ENCODE measurements at regions not wholly inside any gene's neighbourhood (a gene's known extent, or its start where the extent isn't known, plus 50 kb on each side); places are given as distances from the start of the nearest gene placed in this dataset.
"Not testable (repeated sequence)": the region's sequence is repeated elsewhere in the genome, so short reads cannot be mapped to it uniquely, and the experiment has no call there.

DNA sequence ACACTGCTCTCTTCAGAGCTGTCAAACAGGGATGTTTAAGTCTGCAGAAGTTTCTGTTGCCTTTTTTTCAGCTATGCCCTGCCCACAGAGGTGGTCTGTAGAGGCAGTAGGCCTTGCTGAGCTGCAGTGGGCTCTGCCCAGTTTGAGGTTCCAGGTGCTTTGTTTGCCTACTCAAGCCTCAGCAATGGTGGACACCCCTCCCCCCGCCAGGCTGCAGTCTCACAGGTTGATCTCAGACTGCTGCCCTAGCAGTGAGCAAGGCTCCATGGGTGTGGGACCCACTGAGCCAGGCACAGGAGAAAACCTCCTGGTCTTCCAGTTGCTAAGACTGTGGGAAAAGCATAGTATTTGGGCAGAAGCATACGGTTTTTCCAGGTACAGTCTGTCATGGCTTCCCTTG is 338.8 kb upstream of the NDST4 start:
- in situ Hi-C loops (cut with HindIII; ENCODE audit: low pct_ligation_motif_present, low pct_unique_long_range_greater_than_20kb, low sequenced_read_pairs); DNase-seq: not testable (repeated sequence)

DNA sequence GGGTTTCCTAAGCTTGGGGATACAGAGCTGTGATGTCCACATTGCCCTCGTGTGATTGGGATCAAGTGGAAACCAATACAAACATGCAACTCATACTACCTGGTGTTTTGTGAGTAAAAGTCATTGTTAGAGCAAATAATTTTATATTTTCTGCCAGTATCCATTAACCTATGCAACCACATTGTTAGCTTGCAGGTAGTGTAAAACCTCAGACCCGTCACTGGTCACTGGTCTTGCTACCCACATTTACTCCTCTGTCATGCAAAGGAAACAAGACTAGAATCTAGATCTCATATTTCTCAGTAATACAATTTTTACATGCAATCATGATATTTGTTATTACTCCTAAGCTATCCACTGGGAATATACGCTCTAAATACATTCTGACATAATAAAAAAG is 324.3 kb upstream of the NDST4 start:
- in situ Hi-C loops (cut with HindIII; ENCODE audit: low pct_ligation_motif_present, low pct_unique_long_range_greater_than_20kb, low sequenced_read_pairs): no loop called here

DNA sequence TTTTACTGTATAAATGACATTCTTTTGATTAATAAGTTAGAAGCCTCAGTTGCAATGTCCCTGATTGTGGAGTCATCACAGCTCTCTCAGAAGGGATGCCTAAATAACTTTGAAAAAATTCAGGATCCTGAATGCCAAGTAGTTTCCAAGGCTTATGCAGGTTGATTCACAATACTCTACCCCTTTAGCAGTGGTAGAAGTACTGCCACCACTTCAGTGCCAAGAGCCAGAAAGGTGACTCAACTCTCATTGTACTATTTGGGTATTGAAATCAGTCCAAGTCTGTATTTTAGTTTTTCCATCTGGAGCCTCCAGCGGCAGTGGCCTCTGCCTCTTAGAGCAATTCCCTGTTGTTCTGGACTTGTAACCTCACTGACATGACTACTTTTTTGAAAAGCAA is 320.1 kb upstream of the NDST4 start:
- in situ Hi-C loops (cut with HindIII; ENCODE audit: low pct_ligation_motif_present, low pct_unique_long_range_greater_than_20kb, low sequenced_read_pairs): no loop called here
- no peak for DNase-seq

More for the DNA sequence above, 324.3 kb upstream of the NDST4 start:
- no peak for DNase-seq

DNA sequence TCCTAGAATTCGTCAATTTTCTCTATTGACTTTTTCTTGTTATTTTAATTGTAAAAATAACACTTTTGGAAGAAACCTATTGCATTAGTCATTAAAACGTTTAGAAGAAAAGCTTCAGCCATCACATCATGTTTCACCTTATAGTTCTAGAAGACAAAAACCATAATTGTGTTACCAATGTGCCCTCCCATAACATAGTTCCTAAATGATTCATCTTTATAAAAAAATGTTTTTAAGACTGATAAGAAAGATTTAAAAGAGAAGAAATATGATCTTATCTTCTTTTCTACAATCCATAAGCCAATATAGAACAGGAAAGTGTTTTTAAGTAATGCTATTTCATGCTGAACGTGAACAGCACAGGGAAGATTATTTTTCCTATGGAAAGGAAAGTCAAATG is 316.6 kb upstream of the NDST4 start:
- in situ Hi-C loops (cut with HindIII; ENCODE audit: low pct_ligation_motif_present, low pct_unique_long_range_greater_than_20kb, low sequenced_read_pairs): no loop called here
- no peak for DNase-seq

DNA sequence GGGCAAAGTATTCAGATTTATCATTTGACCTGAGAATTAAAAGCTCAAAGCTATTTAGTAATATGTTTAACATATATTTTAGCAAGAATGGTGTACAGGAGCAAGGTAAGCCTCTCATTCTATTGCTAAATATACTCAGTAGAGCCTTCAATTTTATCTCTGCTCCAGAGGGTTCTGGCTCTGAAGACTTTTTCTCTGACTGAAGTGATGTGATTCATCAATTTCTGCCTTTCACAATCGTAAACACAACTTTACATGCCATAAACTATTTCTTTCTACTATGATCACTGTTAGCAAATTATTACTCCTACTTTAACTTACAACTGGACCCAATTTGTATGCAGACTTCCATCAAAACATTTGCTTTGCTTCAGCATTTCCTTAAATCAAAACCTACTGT is 315.0 kb upstream of the NDST4 start:
- no peak for DNase-seq
- in situ Hi-C loops (cut with HindIII; ENCODE audit: low pct_ligation_motif_present, low pct_unique_long_range_greater_than_20kb, low sequenced_read_pairs): no loop called here

DNA sequence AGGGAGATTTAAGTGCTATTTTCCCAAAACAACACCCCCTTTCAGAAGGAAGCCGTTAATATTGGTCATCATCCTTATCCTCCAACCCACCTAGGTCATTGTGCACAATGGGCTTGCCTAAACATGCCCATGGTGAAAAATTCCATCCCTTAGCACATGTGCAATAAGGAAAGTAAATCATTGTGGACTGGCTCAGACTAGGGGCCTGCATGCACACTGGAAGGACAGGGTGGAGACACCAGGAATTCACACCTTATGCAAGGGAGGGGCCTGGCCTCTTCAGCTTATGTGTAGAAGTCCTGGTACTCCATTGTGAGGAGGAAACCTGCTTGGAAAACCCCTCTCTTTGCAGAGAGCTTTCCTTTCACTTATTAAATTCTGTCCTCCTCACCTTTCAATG is 311.4 kb upstream of the NDST4 start:
- no peak for DNase-seq

DNA sequence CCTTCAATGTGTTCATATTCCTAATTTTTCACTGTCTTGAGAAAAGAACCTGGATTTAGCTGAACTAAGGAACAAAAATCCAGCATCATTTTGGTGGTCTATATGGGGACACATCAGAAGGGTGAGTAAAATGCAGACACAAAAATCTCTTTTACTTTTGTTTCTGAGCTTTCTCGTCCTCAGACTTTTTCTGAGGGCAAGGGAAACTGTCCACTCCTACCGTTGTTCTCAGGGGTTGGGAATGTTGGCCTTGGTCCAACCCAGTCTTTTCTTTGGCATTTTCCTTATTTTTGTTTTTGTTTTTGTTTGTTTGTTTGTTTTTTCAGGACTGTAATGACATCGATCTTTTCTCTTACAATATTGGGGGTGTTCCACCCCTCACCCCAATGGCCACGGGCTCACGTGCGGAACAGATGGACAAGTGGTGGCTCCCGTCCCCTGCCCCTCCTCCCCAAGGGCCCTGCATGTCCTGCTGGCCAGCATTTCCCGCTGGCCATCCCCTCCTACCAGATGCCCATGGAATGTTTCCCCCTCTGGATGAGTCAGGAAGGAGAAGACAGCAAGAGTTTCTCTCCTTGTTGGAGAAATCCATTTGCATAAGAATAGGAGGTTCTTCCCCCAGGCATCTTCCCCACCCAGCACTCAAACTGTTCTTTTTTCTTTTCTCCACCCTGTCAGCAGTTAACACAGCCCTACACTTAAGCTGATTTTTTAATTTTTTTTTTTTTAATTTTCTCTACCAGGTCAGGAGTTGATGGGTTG is 305.4 kb upstream of the NDST4 start:
- no peak for DNase-seq
- in situ Hi-C loops (cut with HindIII; ENCODE audit: low pct_ligation_motif_present, low pct_unique_long_range_greater_than_20kb, low sequenced_read_pairs): no loop called here

More for the DNA sequence above, 311.4 kb upstream of the NDST4 start:
- in situ Hi-C loops (cut with HindIII; ENCODE audit: low pct_ligation_motif_present, low pct_unique_long_range_greater_than_20kb, low sequenced_read_pairs): no loop called here

DNA sequence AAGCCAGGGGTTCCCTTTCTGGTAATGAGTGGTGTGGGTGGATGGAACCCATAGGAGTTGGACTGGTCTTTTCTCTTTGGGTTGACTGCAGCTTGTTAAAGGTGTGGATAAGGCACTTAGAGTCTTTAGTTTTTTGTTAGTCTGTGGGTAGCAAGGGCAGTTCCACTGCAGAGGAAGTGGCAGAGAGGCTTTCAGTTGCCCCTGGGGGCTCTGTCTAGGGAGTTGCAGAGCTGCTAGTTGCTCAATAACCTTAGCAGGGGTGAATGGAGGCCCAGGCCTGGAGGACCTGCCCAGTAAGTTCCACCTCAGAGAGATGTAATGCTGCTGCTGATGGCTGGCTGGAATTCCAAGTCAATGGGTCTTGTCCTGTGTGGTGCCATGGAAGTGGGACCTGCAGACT is 282.6 kb upstream of the NDST4 start:
- in situ Hi-C loops (cut with HindIII; ENCODE audit: low pct_ligation_motif_present, low pct_unique_long_range_greater_than_20kb, low sequenced_read_pairs): no loop called here
- no peak for DNase-seq

DNA sequence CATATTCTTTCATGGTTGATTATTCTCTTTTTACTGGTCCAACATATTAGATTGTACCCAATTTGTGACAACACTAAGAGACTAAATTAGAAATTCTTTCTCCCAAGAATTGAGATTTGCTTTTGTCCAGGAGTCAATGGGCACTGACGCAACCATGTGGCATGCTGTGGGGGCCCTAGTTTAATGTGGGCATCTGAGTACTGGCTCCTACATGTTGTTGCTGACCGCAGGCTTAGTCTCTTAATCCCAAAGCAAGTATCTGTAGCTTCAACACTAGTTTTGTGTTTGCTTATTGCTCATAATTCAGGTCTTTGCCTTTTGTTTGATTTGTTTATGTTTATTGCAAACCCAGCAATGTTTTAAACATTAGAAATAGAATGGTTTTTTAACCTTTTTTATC is 263.4 kb upstream of the NDST4 start:
- in situ Hi-C loops (cut with HindIII; ENCODE audit: low pct_ligation_motif_present, low pct_unique_long_range_greater_than_20kb, low sequenced_read_pairs): no loop called here
- DNase-seq: no peak

DNA sequence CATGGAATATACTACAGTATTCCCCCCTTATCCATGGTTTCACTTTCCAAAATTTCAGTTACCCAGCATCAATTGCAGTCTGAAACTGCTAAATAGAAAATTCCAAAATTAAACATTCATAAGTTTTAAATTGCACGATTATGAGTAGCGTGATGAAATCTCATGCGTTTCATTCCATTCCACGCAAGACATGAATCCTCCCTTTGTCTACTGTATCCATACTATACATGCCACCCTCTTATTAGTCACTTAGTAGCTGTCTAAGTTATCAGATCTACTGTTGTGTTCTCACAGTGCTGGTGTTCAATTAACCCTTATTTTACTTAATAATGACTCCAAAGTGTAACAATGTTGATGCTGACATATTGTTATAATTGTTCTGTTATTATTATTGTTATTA is 261.2 kb upstream of the NDST4 start:
- in situ Hi-C loops (cut with HindIII; ENCODE audit: low pct_ligation_motif_present, low pct_unique_long_range_greater_than_20kb, low sequenced_read_pairs): no loop called here
- DNase-seq: no peak

DNA sequence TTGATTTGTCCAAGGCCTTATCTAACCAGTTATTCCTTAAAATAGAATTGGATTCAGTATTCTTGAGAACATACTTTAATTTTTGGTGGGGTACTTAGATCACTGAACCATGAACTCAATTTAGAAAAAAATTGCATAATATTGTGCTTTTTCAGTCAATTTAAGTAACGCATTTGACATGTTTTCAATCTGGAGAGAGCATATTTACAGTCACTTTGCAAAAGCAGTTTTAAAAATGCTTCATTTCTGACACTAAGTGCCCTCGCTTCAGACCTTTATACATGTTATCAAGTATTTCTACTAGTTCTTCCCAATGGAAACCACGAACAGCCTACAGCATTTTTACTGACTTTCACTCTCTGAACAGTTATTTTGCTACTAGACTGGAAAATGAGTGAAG is 257.1 kb upstream of the NDST4 start:
- in situ Hi-C loops (cut with HindIII; ENCODE audit: low pct_ligation_motif_present, low pct_unique_long_range_greater_than_20kb, low sequenced_read_pairs): no loop called here
- no peak for DNase-seq

DNA sequence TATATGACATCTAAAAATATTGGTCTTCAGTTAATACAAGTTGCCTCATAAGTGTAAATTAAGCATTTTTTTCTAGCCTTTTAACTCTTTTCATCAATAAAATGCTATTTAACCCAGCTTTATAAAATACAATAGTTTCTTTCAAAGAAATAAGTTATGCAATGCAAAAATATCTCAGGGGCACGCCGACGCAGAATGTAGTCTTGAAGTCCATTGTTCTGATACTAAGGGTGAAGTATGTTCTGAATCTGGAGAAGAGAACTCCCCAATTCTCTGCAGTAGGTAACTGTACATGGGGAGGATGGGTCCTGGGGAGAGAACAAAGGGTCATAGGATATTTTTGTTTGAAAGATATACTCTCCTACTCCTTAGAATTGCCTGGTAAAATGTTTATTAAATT is 256.6 kb upstream of the NDST4 start:
- no peak for DNase-seq
- in situ Hi-C loops (cut with HindIII; ENCODE audit: low pct_ligation_motif_present, low pct_unique_long_range_greater_than_20kb, low sequenced_read_pairs): no loop called here

DNA sequence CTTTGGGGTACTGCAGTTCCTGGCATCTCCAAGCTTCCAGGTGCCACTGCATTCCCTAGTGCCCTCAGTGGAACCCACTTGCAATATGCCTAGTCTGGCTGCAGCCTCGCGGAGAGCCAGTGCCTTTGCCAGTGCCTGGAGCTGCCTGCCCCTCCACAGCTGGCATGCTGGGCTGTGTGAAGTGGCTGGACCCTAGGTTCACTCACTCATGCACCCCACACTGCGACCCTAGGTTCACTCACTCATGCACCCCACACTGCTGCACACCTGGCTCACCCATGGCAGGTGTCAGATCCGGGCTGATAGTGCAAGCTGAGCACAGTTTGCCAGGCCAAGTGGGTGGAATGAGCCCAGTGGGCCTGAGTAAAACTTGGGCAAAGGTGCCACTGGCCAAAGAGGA is 253.0 kb upstream of the NDST4 start:
- in situ Hi-C loops (cut with HindIII; ENCODE audit: low pct_ligation_motif_present, low pct_unique_long_range_greater_than_20kb, low sequenced_read_pairs): no loop called here

DNA sequence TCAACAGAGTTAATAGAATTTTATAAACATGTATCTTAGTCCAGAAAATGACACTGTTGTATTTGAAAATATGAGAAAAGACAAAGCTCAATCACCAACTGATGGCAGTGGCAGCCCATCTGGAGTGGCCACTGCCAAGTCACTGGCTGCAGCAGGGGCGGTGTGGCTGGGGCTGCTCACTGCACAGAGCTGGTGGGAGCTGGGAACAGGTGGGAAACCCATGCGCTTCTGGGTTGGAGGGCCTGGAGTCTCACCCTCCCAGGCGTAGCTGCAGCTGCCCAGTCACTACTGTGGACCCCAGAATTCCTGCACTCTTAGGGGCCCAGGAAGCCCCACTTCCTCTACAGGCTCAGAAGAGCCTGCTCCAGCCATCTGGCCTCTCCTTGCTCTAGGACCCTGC is 251.8 kb upstream of the NDST4 start:
- DNase-seq: no peak

More for the DNA sequence above, 253.0 kb upstream of the NDST4 start:
- DNase-seq: no peak

DNA sequence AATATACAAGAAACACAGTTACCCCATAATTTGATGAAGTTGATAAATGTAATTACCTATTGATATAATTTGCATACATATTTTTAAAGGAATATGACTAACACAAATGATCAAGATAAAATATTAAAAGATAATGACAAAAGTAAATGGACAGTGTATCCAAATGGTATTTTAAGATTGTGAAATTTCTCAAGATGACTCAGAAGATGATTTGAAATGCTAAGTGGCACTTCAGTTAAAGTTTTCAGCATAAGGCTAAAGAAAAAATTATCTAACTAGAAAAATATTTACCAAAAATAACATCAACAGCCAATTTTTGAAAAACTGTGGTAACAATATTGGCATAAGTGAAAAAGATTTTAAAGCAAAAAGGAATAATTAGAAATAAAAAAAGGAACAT is 248.4 kb upstream of the NDST4 start:
- in situ Hi-C loops (cut with HindIII; ENCODE audit: low pct_ligation_motif_present, low pct_unique_long_range_greater_than_20kb, low sequenced_read_pairs): no loop called here

More for the DNA sequence above, 251.8 kb upstream of the NDST4 start:
- in situ Hi-C loops (cut with HindIII; ENCODE audit: low pct_ligation_motif_present, low pct_unique_long_range_greater_than_20kb, low sequenced_read_pairs): no loop called here

DNA sequence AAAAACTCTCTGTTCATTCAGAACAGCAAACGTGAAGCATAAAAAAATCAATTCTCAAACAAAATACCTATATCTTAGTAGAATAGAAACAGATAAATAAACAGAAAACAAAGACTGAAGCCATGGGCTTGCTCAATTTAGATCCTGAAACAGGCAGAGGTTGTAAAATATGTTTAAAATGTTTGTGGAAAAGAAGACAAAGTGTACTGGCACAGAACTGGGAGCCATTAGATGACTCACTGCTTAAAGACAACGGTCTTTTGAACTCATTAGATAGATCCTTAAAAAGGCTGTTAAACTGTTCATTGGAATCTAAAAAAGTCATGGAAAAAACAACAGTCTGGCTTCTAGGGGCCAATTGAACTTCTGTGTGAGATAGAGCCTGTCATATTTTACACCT is 247.0 kb upstream of the NDST4 start:
- in situ Hi-C loops (cut with HindIII; ENCODE audit: low pct_ligation_motif_present, low pct_unique_long_range_greater_than_20kb, low sequenced_read_pairs): no loop called here
- DNase-seq: no peak

More for the DNA sequence above, 248.4 kb upstream of the NDST4 start:
- DNase-seq: no peak

DNA sequence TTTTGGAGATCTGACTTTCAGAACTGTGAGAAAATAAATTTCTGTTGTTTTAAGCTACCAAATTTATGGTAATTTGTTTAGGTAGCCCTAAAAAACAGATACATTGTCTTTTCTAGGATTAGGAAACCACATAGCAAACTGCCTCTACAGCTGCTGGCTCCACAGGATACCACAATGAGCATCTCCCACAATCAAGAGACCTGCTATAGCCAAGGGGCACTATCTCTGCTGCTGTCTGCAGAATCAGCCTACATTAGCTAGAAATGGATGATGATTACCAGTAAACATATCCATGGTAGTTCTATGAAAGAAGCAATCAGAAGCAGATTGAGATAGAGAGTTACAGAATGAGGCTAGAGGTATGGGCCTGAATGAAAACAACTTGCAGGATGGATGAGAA is 244.4 kb upstream of the NDST4 start:
- in situ Hi-C loops (cut with HindIII; ENCODE audit: low pct_ligation_motif_present, low pct_unique_long_range_greater_than_20kb, low sequenced_read_pairs): no loop called here

DNA sequence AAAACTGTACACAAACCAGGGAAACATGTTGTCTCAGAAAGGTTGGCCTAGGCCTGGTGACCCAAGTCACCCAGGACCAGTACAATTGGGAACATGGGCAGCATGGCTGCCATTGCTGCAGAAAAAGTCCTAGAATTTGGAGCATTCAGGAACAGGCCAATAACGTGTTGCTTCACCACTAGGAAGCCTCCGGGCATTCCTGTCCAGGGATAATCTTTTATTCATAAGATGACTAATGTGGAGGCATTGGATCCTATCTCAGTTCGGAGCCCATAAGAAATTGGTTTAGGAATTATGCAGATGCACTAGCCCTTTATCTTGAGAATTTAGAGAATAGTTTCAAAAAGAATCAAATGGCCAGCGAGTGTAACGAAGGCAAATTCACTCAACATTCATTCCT is 242.8 kb upstream of the NDST4 start:
- no peak for DNase-seq
- in situ Hi-C loops (cut with HindIII; ENCODE audit: low pct_ligation_motif_present, low pct_unique_long_range_greater_than_20kb, low sequenced_read_pairs): no loop called here

More for the DNA sequence above, 244.4 kb upstream of the NDST4 start:
- no peak for DNase-seq

DNA sequence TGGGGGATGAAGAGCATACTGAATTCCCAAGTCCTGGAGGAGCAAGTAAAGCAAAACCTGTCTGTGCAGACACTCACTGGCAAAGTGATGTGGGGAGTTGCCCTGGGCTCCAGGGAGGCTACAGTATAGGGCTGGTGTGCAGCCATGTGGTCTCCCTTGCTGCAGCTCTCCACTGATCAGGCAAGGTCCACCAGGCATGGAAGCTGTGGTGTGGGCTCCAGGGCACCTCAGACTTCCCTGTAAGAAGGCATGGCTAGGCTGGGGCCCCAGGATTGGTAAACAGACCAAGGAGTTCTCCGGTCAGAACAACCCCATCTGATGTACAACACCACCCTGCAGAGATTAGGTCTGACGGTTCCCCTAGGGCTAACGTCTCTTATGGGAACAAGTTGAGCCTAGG is 241.9 kb upstream of the NDST4 start:
- in situ Hi-C loops (cut with HindIII; ENCODE audit: low pct_ligation_motif_present, low pct_unique_long_range_greater_than_20kb, low sequenced_read_pairs): no loop called here
- no peak for DNase-seq

DNA sequence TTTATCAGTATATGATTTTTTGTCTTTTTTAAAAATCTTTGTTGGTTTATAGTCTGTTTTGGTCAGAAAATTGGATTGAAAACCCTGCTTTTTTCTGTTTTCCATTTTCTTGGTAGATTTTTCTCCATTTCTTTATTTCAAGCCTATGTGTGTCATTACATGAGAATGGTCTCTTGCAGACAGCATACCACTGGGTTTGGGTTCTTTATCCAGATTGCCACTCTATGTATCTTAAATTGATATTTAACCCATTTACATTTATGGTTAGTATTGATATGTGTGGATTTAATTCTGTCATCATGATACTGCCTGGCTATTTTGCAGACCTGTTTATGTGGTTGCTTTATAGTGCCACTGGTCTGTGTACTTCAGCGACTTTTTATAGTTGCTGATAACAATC is 239.9 kb upstream of the NDST4 start:
- in situ Hi-C loops (cut with HindIII; ENCODE audit: low pct_ligation_motif_present, low pct_unique_long_range_greater_than_20kb, low sequenced_read_pairs): no loop called here
- no peak for DNase-seq

DNA sequence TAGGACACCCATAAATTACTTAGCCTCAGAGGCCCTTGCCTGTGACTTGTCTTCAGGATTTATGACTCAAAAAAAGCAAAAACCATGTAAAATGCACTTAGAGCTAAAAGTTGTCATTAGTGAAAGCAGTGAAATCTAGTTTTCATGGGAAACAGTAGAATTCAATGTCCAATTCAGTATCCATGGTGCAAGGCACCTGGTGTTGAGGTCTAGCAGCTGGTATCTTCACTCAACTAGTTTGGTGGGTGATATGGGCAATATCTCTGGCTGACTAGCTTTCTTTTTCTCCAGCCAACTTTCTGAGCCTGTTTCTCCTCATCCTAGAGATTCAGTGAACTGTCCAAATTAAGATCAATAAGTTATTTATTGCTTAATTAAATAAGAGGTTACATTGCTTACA is 229.8 kb upstream of the NDST4 start:
- no peak for DNase-seq
- in situ Hi-C loops (cut with HindIII; ENCODE audit: low pct_ligation_motif_present, low pct_unique_long_range_greater_than_20kb, low sequenced_read_pairs): no loop called here
